ENCODE measurements at regions not wholly inside any gene's neighbourhood (a gene's known extent, or its start where the extent isn't known, plus 50 kb on each side); places are given as distances from the start of the nearest gene placed in this dataset.

DNA sequence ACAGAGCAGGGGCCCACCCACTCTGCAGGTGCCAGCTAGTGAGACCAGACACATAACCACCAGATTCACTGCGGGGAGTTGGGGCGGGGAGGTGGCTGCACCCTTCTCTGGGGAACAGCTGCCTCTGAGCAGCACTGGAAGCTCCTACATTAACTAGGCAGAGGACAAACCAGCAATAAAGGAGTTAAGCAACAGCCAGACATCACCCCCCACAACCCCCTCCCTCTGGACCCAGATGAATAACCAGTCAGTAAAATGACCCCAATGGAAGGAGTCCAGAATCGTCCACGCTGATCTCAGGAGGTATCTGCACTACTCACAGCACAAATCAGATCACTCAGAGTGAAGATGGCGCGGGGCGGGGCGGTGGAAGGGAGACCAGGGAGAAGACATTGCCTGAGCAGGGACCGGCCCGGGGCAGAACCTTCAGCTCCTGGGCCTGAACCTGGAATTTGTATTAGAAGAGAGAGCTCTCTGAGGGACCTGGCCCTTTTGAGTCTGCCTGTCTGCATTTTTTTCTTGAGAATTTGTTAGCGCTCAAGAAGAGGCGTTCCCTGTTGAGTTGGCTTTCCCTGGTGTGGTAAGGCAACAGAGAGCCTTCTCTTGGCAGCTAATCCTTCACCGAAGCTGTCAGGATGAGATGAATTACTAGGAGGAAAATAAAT, 125.5 kb upstream of the NCAM1 start:
- no peak for FAIRE-seq

- FAIRE-seq: no peak
Measured at GRCh38 chr11:112836256-112836602, 125.0 kb upstream of the NCAM1 start.

GRCh38 chr11:112837162-112837826, 123.9 kb upstream of the NCAM1 start:
- no peak for FAIRE-seq

DNA sequence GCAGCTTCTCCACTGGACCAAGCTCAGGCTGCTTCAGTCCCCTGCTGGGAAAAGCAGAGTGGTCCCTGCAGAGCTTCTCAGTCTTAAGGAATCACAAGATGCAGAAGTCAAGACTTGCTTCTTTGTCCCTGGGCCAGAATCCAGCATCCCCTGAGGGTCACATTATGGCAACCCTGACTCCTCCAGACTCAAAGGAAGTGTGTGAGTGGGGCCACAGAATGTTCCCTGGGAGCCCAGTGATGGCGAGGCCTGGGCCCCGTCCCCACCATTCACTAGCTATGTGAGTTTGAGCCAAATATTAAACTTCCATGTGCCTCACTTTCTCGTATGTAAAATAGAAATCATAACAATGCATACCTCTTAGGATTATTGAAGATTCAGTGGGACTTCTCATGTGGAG, 122.2 kb upstream of the NCAM1 start:
- no peak for FAIRE-seq

- FAIRE-seq: no peak
Measured at GRCh38 chr11:112841729-112842128, 119.5 kb upstream of the NCAM1 start.

DNA sequence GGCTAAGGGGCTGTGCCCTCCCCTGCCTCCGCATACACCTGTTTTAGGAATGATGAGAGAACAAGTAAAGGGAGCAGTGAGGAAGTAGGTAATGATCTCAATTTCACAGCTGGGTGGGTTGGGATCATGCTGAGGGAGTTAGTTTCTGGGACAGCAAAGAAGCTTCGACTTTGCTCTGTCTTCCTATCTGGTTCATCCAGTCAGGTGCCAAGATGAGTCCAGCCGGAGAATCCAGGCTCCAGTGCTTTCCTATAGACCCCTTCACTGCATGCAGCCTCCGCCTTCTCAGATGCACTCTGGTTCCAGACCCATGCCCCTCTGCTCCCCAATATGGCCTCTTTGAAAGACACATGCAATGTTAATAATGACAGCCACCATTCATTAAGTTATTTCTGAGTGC, 119.1 kb upstream of the NCAM1 start:
- FAIRE-seq: no peak

DNA sequence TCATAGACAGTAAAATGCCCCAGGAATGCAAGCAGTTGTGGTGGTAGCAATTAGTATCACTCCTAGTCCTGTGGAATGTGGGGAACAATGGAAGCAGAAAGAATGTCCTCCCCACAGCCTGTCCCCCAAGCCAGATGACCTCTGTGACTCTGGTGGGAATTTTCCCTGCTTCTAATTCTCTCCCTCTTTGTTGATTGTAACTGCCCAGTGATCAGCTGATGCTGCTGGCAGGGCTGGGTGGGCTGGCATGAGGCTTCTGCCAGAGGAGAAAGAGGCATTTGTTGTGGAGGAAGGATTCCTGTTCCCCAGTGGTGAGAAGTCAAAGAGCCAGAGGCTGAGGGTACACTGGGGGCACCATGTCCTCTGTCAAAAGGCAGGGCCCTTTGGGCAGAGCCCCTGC, 116.7 kb upstream of the NCAM1 start:
- no peak for FAIRE-seq

DNA sequence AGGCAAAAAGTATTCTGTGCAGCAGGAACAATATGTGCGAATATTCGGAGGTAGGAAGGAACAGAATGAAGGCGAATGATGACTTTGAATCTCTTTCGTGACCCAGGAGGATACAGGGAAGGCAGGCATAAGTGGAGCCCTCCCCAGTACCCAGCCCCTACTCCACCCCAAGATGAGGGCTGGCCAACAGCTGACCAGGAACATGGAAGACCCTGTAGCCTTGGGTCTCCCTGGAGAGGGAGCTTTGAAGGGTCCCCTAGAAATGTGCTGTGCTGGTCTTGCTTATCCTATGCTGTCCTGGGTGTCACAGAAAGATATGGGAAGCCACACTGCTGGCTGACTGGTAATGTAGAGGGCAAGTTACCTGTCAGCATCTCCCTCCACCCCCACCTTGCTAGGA, 113.7 kb upstream of the NCAM1 start:
- FAIRE-seq: no peak

- no peak for FAIRE-seq
Measured at GRCh38 chr11:112852143-112852866, 108.9 kb upstream of the NCAM1 start.

DNA sequence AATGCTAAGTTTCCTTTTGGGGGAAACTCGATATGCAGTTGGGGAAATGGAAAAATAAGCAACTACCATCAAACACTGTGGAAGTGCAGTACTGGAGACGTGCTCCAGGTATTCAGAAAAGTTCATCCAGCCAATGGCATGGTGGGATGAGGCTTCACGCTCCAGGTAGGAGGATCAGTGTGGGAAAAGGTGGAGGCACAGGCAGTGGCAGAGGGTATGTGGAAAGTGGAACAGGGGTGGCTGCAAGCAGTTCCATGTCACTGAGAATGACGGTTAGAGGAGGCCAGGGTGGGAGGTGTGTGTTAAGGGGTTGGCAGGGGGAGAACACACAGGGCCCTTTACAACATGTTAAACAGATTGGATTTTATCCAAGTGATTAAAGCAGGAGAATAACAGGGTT, 105.1 kb upstream of the NCAM1 start:
- FAIRE-seq: no peak

DNA sequence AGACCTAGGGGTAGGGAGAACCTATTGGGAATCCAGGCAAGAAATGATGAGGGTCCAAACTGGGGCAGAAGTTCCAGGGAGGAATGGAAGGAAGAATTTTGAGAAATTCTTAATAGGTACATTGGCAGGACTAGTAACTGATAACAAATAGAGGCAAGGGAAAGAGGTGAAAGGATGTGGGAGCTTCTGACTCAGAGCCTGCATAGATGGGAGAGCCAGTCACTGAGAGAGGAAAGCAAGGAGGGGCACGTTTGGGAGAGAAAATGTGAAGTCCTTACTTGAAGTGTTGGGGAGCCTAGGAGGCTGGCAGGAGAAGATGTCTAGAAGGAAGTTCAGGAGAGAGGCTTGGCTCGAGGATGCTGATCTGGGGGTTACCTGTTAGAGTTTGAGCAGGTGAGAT, 104.6 kb upstream of the NCAM1 start:
- no peak for FAIRE-seq

- FAIRE-seq: no peak
Measured at GRCh38 chr11:112858289-112859023, 102.8 kb upstream of the NCAM1 start.

GRCh38 chr11:112859787-112860186, 101.4 kb upstream of the NCAM1 start:
- FAIRE-seq: no peak

GRCh38 chr11:112861356-112861755, 99.9 kb upstream of the NCAM1 start:
- FAIRE-seq: peak; percentile 23

- FAIRE-seq: no peak
Measured at GRCh38 chr11:112863305-112863704, 97.9 kb upstream of the NCAM1 start.

GRCh38 chr11:112864672-112865071, 96.5 kb upstream of the NCAM1 start:
- no peak for FAIRE-seq

DNA sequence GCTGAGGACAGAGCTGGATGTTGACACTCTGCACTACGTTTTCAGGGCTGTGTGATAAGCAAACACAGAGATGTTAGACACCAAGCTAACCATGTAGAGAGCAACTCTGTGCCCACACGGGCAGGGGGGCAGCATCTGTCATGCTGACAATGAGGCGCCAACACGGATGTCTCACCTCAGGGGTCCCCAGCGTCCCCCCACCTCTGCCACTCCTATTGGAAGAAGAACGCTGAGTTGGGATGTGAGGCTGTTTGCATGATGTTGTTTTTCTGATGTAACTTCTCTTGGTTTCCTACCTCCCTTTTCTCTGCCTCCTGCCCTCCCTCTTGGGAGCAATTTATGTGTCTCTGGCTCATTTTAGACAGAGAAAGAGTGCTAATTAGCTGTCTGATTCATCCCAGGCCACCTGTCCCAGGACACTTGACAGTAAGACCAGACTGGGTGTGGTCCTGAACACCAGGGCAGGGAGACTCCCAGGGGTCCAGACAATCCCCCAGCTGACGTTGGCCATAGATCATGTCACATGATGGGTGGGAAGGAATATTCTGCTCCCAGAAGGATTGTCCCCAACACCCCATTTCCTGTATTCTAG, 89.2 kb upstream of the NCAM1 start:
- no peak for FAIRE-seq

DNA sequence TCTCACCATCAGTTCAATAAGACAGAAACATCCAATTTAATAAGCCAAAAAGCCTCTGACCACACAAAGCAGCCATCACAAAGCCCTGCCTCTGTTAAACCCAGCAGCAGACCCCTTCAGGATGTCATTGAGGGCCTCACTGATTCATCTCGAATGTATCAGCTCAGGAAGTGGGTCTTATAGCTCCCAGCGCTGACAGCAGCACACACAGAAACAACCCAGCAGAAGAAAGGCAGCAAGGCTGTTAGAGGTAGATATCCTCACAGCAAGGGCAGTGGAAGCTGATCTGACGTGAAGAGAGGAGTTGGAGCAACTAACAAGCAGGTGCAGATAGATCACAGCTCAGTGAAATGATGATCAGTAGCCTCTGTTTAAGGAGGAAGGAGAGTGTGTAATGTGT, 86.2 kb upstream of the NCAM1 start:
- FAIRE-seq: no peak

DNA sequence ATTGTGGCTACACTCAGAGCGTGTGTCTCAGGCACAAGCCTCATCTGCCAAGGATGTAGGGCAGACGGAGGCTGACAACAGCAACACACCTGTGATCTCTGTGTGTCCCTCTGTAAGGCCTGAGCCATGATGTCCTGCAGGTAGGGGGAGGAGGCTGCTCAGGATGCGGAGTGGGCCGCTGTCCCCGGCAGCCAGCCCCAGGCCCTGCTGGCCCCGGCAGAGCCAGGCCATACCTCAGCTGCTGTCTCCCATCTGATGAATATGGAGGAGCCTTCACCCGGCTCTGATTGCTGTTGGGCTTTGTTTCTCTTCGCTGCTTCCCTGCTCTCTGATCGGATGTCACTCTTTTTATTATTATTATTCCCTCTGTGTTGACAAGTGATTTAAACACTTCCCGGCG, 83.6 kb upstream of the NCAM1 start:
- no peak for FAIRE-seq

- FAIRE-seq: no peak
Measured at GRCh38 chr11:112878033-112878601, 83.1 kb upstream of the NCAM1 start.

- no peak for FAIRE-seq
Measured at GRCh38 chr11:112880495-112880894, 80.7 kb upstream of the NCAM1 start.

- FAIRE-seq: no peak
Measured at GRCh38 chr11:112881461-112881860, 79.8 kb upstream of the NCAM1 start.
